MCF 10A (cell line): ENCODE measurements at regions not wholly inside any gene's neighbourhood (a gene's known extent, or its start where the extent isn't known, plus 50 kb on each side); places are given as distances from the start of the nearest gene placed in this dataset.

Source experiments
- BruUV-seq: library from RNA; stranded (reverse); fragments of 400-500 nt; replicated peaks from 2 replicates; lab custom pipeline; 2021; lab: Mats Ljungman, UMichigan
- CTCF ChIA-PET: fragments of 300-600 bp; sonication (Branson Sonifier 250); formaldehyde crosslinking; extraction: SDS; loops from one replicate; lab custom pipeline; 2021; ENCODE audit warnings: antibody characterized with exemption, inconsistent platforms; lab: Yijun Ruan, JAX
- POLR2A ChIA-PET: fragments of 300-600, 350-650 bp; sonication (Branson Sonifier 250); formaldehyde crosslinking; extraction: SDS; loops from one replicate; lab custom pipeline; 2020; ENCODE audit warnings: antibody characterized with exemption, inconsistent platforms; lab: Yijun Ruan, JAX
- DNase-seq: peaks from one replicate; pipeline ENCODE4 v3.0.0-alpha.2; 2018; ENCODE audit not compliant: unreplicated experiment
- H3K27ac Mint-ChIP-seq: one replicate; pipeline ENCODE4 v1.8.0; 2022; ENCODE audit warnings: mild to moderate bottlenecking, low read depth, mixed read lengths; ENCODE audit not compliant: unreplicated experiment
- H3K27me3 Mint-ChIP-seq: one replicate; pipeline ENCODE4 v1.8.0; 2022; ENCODE audit warnings: mixed read lengths; ENCODE audit not compliant: insufficient read depth, unreplicated experiment
- H3K36me3 Mint-ChIP-seq: one replicate; pipeline ENCODE4 v1.8.0; 2022; ENCODE audit warnings: mild to moderate bottlenecking, moderate library complexity, mixed read lengths; ENCODE audit not compliant: insufficient read depth, unreplicated experiment
- H3K4me1 Mint-ChIP-seq: one replicate; pipeline ENCODE4 v1.8.0; 2022; ENCODE audit warnings: mixed read lengths; ENCODE audit not compliant: insufficient read depth, unreplicated experiment
- H3K4me3 Mint-ChIP-seq: one replicate; pipeline ENCODE4 v1.8.0; 2022; ENCODE audit warnings: mild to moderate bottlenecking, moderate library complexity, mixed read lengths; ENCODE audit not compliant: unreplicated experiment
- H3K9me3 Mint-ChIP-seq: one replicate; pipeline ENCODE4 v1.8.0; 2022; ENCODE audit warnings: mixed read lengths; ENCODE audit not compliant: unreplicated experiment
- intact Hi-C: fragments of 100-400 bp; cut with micrococcal nuclease; formaldehyde crosslinking; loops from 2 replicates; pipeline ENCODE4 v1.14.1; 2022
- TF ChIP-seq, protein P1 (sequence below): fragments of 200-600 bp; IDR thresholded peaks from one replicate; pipeline ENCODE4 v1.8.0; 2022; ENCODE audit warnings: antibody characterized with exemption, mild to moderate bottlenecking; ENCODE audit not compliant: unreplicated experiment

DNA sequence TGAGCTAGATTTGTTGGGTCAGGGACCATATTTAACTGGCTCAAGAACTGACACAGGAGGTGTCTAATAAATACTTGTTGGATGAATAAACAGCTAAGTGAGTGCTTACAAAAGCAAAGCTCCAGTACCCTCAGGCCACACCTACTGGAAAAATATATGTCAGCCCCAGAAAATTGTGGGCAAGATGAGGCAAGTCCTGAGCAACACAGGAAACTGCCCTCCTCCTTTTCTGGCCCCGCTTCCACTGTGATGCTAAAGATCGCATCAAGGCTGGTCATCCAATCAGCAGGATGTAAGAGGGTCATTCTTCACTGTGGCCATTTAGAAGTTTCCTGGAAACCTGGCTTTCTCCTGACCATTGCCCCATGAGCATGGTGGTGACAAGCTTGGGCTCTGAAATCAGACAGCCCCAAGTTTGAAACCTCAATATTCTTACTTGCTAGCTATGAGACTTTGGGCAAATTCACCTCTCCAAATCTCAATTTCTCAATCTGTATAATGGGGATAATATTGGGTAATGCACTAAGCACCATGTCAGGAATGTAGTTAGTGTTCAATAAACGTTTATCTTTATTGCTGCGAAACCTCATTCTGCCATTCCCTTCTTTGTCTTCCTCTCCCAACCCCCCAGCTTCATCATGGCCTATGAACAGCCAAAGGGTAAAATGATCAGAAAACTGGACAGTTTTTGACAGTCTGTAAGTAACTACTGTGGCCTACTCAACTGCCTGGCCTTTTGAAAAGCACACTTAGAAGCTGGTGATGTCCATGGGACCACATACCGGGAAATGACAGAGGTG is 139.3 kb upstream of the PZP start:
- Mint-ChIP-seq H3K4me3 (no peak overlapping the region), H3K27me3 (no peaks in the 10 kb centered on the region), H3K36me3 (no peaks in the 10 kb centered on the region), H3K4me1 (peaks cover 21% of the 10 kb centered on the region), H3K27ac (peak overlapping the region; percentile 85), H3K9me3 (no peaks in the 10 kb centered on the region)
- ChIA-PET CTCF (interaction anchor here (0.6 to 1.7 kb wide), 11 partner anchors 9 to 488 kb away, joined by 3 to 8 read pairs (median 3); no protein-coding TSS in a partner anchor), POLR2A (interaction anchor here (0.9 to 1.9 kb wide), 6 partner anchors 9 to 302 kb away, joined by 3 to 6 read pairs (median 3); no protein-coding TSS in a partner anchor)
- TSS peak; percentile 95 for BruUV-seq
- peak; percentile 84 for DNase-seq
- intact Hi-C loops, result no loop called here
- TF ChIP-seq, protein P1, sequence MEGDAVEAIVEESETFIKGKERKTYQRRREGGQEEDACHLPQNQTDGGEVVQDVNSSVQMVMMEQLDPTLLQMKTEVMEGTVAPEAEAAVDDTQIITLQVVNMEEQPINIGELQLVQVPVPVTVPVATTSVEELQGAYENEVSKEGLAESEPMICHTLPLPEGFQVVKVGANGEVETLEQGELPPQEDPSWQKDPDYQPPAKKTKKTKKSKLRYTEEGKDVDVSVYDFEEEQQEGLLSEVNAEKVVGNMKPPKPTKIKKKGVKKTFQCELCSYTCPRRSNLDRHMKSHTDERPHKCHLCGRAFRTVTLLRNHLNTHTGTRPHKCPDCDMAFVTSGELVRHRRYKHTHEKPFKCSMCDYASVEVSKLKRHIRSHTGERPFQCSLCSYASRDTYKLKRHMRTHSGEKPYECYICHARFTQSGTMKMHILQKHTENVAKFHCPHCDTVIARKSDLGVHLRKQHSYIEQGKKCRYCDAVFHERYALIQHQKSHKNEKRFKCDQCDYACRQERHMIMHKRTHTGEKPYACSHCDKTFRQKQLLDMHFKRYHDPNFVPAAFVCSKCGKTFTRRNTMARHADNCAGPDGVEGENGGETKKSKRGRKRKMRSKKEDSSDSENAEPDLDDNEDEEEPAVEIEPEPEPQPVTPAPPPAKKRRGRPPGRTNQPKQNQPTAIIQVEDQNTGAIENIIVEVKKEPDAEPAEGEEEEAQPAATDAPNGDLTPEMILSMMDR, result no peak

DNA sequence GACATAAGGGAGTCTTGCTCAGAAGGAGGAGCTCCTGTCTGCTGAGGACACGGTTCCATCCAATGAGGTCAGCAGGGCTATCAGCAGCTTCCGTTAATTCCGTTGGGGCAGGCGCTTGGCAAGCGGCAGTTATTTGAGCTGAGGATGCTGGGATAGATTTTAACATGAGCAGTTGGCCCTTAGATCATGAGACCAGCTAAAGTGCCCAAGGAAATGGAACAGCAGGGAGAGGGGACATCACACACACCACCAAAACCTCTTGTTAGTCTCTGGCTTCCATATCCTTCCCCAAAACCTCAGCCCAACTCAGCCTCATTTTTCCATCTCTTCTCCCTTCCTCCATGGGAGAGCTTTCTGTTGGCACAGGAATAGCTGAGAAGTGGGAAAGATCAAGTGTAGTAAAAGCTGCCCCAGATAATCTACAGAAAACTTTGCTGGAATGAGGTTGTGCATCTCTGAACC is 138.7 kb upstream of the PZP start:
- no peak for DNase-seq
- no peaks in the 10 kb centered on the region for H3K36me3 Mint-ChIP-seq
- no peak overlapping the region for H3K4me3 Mint-ChIP-seq
- ChIA-PET POLR2A (interaction anchor here (0.9 to 1.9 kb wide), 5 partner anchors 10 to 303 kb away, joined by 3 to 6 read pairs (median 3); no protein-coding TSS in a partner anchor), CTCF (interaction anchor here (0.6 to 1.7 kb wide), 13 partner anchors 8 to 487 kb away, joined by 3 to 8 read pairs (median 3); no protein-coding TSS in a partner anchor)
- peaks cover 21% of the 10 kb centered on the region for H3K4me1 Mint-ChIP-seq
- no peaks in the 10 kb centered on the region for H3K9me3 Mint-ChIP-seq
- no peaks in the 10 kb centered on the region for H3K27me3 Mint-ChIP-seq
- TSS peak; percentile 97 for BruUV-seq
- TF ChIP-seq, protein P1, result no peak
- intact Hi-C loops, result no loop called here
- peak overlapping the region; percentile 85 for H3K27ac Mint-ChIP-seq

DNA sequence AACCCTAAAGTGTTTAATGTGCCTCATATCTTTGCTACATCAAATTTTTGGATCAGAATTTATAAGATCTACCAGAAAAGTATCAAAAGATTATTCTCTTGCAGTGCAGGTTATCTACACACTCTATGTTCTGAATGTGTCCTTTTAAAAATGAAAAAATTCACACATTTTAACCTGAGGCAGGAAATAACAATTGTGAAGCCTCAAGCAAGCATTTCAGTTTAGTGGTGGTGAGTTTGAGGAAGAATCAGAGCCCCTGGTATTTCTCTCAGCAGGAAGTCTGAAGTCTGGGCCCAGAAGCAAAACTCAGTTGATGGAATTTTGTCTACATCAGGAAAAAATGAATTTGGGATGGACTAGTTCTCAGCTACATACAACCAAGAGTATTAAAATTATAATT is 137.0 kb upstream of the PZP start:
- Mint-ChIP-seq H3K4me3 (no peak overlapping the region), H3K4me1 (peaks cover 13% of the 10 kb centered on the region), H3K9me3 (no peaks in the 10 kb centered on the region), H3K27ac (no peak overlapping the region), H3K36me3 (no peaks in the 10 kb centered on the region), H3K27me3 (no peaks in the 10 kb centered on the region)
- TF ChIP-seq, protein P1, result no peak
- no TSS peak for BruUV-seq
- CTCF ChIA-PET, result interaction anchor here (0.6 to 1.0 kb wide), 4 partner anchors 13 to 1757 kb away, joined by 3 to 4 read pairs (median 3); no protein-coding TSS in a partner anchor
- DNase-seq, result no peak
- intact Hi-C loops, result no loop called here
- POLR2A ChIA-PET, result interaction anchor here (1.9 kb wide), 1 partner anchor 11 kb away, joined by 4 read pairs; no protein-coding TSS in a partner anchor

DNA sequence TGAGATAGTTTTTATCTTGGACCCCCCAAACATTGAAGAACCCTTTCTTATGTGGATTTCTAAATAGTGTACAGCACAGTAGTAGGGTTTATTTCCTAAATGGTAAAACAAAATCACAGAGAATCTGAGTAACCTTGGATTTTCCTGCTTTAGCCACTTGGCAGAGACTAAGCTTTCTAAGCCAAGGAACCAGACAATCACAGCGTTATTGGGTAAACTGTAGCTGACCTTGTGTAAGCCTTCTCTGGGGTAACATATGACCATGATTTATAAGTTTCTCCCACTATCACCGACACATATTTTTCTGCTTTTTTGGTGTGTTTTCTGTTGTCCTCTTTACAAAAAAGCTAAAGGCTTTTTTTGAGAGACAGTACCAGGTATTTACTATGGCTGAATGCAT is 136.3 kb upstream of the PZP start:
- Mint-ChIP-seq H3K9me3 (no peaks in the 10 kb centered on the region), H3K27me3 (no peaks in the 10 kb centered on the region), H3K36me3 (no peaks in the 10 kb centered on the region), H3K27ac (no peak overlapping the region), H3K4me3 (no peak overlapping the region), H3K4me1 (peaks cover 11% of the 10 kb centered on the region)
- intact Hi-C loops, result no loop called here
- BruUV-seq, result no TSS peak
- peak; percentile 33 for DNase-seq
- CTCF ChIA-PET, result interaction anchor here (0.6 to 1.0 kb wide), 3 partner anchors 13 to 65 kb away, joined by 3 to 4 read pairs (median 3); no protein-coding TSS in a partner anchor
- POLR2A ChIA-PET, result interaction anchor here (1.9 kb wide), 1 partner anchor 11 kb away, joined by 4 read pairs; no protein-coding TSS in a partner anchor
- TF ChIP-seq, protein P1, result no peak
